Muscle of leg (tissue), 3 donors: ENCODE measurements at regions not wholly inside any gene's neighbourhood (a gene's known extent, or its start where the extent isn't known, plus 50 kb on each side); places are given as distances from the start of the nearest gene placed in this dataset.

Experiments
- DNase-seq: peaks from one replicate; pipeline ENCODE4 v3.0.0; 2013
- H3K27ac ChIP-seq: one replicate; pipeline ENCODE4 v1.5.1; 2013; ENCODE audit warnings: mild to moderate bottlenecking, low read length, control low read depth
- H3K27me3 ChIP-seq: one replicate; pipeline ENCODE4 v1.6.1; 2013; ENCODE audit warnings: low read length; ENCODE audit not compliant: control insufficient read depth, insufficient read depth
- H3K36me3 ChIP-seq: one replicate; pipeline ENCODE4 v1.6.1; 2013; ENCODE audit warnings: low read length; ENCODE audit not compliant: control insufficient read depth, insufficient read depth
- H3K4me1 ChIP-seq: one replicate; pipeline ENCODE4 v1.6.1; 2013; ENCODE audit warnings: low read length; ENCODE audit not compliant: control insufficient read depth, insufficient read depth
- H3K4me3 ChIP-seq: one replicate; pipeline ENCODE4 v1.5.1; 2013; ENCODE audit warnings: low read length, control low read depth
- H3K9me3 ChIP-seq: replicated peaks from 2 replicates; pipeline ENCODE4 v1.6.1; 2013; ENCODE audit warnings: low read depth, low read length; ENCODE audit not compliant: control insufficient read depth
- WGBS: methylation state at CpG from one replicate; pipeline ENCODE4 v1.1.5; 2013; ENCODE audit warnings: missing lambda C conversion rate; ENCODE audit not compliant: insufficient coverage; 5-methylcytosine and 5-hydroxymethylcytosine counted together

GRCh38 chr9:100926366-100926765 lies 102.2 kb upstream of the PLPPR1 start:
- Histone ChIP-seq H3K27ac (no peak overlapping the region), H3K36me3 (no peaks in the 10 kb centered on the region), H3K4me3 (no peak overlapping the region), H3K9me3 (no peaks in the 10 kb centered on the region), H3K4me1 (no peaks in the 10 kb centered on the region), H3K27me3 (no peaks in the 10 kb centered on the region)
- 89% methylated on average over 1 of the region's 2 CpGs for WGBS
- DNase-seq: no peak

- WGBS: no CpG with 5 or more reads among the region's 2 CpGs
- DNase-seq: no peak
Measured at GRCh38 chr9:100927763-100928162, 100.8 kb upstream of the PLPPR1 start.

GRCh38 chr9:100933656-100934055 lies 94.9 kb upstream of the PLPPR1 start:
- Histone ChIP-seq H3K4me1 (no peaks in the 10 kb centered on the region), H3K27ac (no peak overlapping the region), H3K9me3 (no peaks in the 10 kb centered on the region), H3K4me3 (no peak overlapping the region), H3K36me3 (no peaks in the 10 kb centered on the region), H3K27me3 (no peaks in the 10 kb centered on the region)
- no CpG with 5 or more reads among the region's 2 CpGs for whole genome bisulfite sequencing
- no peak for DNase-seq

More at GRCh38 chr9:100927763-100928162, 100.8 kb upstream of the PLPPR1 start:
- Histone ChIP-seq H3K36me3 (no peaks in the 10 kb centered on the region), H3K27me3 (no peaks in the 10 kb centered on the region), H3K27ac (no peak overlapping the region), H3K4me3 (no peak overlapping the region), H3K4me1 (no peaks in the 10 kb centered on the region), H3K9me3 (no peaks in the 10 kb centered on the region)

- DNase-seq: no peak
- Histone ChIP-seq H3K27ac (no peak overlapping the region), H3K4me1 (no peaks in the 10 kb centered on the region), H3K9me3 (no peaks in the 10 kb centered on the region), H3K4me3 (no peak overlapping the region), H3K27me3 (no peaks in the 10 kb centered on the region), H3K36me3 (no peaks in the 10 kb centered on the region)
- WGBS: 79% methylated on average over 2 of the region's 3 CpGs
Measured at GRCh38 chr9:100937382-100937781, 91.1 kb upstream of the PLPPR1 start.

DNA sequence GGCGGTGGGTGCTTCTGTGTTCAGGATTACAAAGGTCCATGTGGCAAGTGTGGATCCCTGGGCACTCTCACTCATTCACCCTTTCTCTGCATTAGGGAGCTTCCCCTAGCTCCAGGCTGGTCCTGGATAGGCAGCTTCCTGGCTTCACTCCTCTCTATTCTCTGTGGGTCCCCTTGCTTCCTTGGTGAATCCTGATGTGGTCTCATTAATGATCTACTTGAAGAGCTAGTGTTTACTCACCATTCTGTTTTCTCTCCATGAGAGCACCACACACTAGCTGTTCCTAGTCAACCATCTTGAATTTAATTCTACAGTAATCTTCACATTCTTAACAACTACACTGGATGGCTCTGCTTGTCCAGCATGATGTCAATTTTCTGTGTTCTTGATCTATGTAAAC lies 90.0 kb upstream of the PLPPR1 start:
- DNase-seq: no peak
- Histone ChIP-seq H3K9me3 (no peaks in the 10 kb centered on the region), H3K4me1 (no peaks in the 10 kb centered on the region), H3K36me3 (no peaks in the 10 kb centered on the region), H3K4me3 (no peak overlapping the region), H3K27ac (no peak overlapping the region), H3K27me3 (no peaks in the 10 kb centered on the region)
- no CpG with 5 or more reads among the region's 1 CpG for WGBS

DNA sequence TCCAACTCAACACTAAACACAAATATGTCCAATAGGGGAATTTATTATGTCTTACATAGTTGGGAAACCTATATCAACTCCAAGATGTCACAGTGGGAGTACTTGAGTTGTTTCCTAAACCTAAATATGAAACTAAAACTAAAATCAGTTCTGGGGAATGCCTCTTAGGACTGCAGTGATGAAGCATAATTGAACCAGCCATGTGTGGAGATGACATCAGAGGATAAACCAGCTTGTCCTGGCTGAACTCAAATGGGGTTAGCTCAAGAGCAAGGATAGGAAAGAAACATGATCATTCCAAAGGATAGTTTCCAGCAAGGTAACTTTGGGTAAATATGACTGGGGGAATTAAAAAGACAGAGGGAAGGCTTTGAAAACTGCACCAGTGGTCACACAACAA lies 88.9 kb upstream of the PLPPR1 start:
- H3K27me3 ChIP-seq: no peaks in the 10 kb centered on the region
- DNase-seq: no peak
- H3K4me3 ChIP-seq: no peak overlapping the region
- H3K9me3 ChIP-seq: no peaks in the 10 kb centered on the region
- no peaks in the 10 kb centered on the region for H3K36me3 ChIP-seq
- no peak overlapping the region for H3K27ac ChIP-seq
- no peaks in the 10 kb centered on the region for H3K4me1 ChIP-seq

GRCh38 chr9:100959226-100959625 lies 69.3 kb upstream of the PLPPR1 start:
- H3K27ac ChIP-seq: no peak overlapping the region
- H3K36me3 ChIP-seq: no peaks in the 10 kb centered on the region
- DNase-seq: no peak
- 72% methylated on average over 3 of the region's 3 CpGs for WGBS
- H3K27me3 ChIP-seq: no peaks in the 10 kb centered on the region
- H3K9me3 ChIP-seq: no peaks in the 10 kb centered on the region
- no peak overlapping the region for H3K4me3 ChIP-seq
- H3K4me1 ChIP-seq: no peaks in the 10 kb centered on the region
